Fibroblast of gingiva (primary cell): ENCODE measurements at regions not wholly inside any gene's neighbourhood (a gene's known extent, or its start where the extent isn't known, plus 50 kb on each side); places are given as distances from the start of the nearest gene placed in this dataset.

ENCODE experiments used
- DNase-seq: peaks from one replicate; pipeline ENCODE4 v3.0.0-alpha.2; 2011; ENCODE audit warnings: low read depth

DNA sequence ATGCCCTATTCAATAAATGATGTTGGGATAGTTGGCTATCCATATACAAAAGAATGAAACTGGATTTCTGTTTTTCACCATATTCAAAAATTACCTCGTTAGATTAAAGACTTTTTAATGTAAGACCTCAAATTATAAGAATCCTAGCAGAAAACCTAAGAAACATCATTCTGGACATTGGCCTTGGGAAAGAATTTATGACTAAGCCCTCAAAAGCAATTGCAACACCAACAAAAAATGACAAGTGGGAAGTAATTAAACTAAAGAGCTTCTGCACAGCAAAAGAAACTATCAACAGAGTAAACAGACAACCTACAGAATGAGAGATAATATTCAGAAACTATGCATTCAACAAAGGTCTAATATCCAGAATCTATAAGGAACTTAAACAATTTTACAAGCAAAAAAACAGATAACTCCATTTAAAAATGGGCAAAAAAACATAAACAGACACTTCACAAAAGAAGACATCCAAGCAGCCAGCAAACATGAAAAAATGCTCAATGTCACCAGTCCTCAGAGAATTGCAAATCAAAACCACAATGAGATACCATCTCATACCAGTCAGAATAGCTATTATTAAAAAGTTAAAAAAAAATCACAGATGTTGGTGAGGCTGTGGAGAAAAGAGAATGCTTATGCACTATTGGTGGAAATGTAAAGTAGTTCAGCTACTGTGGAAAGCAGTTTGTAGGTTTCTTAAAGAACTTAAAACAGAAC is 309.8 kb downstream of the AHR start:
- peak; percentile 71 for DNase-seq

- DNase-seq, result no peak
Measured at GRCh38 chr7:17611611-17612010, 313.2 kb downstream of the AHR start.

DNA sequence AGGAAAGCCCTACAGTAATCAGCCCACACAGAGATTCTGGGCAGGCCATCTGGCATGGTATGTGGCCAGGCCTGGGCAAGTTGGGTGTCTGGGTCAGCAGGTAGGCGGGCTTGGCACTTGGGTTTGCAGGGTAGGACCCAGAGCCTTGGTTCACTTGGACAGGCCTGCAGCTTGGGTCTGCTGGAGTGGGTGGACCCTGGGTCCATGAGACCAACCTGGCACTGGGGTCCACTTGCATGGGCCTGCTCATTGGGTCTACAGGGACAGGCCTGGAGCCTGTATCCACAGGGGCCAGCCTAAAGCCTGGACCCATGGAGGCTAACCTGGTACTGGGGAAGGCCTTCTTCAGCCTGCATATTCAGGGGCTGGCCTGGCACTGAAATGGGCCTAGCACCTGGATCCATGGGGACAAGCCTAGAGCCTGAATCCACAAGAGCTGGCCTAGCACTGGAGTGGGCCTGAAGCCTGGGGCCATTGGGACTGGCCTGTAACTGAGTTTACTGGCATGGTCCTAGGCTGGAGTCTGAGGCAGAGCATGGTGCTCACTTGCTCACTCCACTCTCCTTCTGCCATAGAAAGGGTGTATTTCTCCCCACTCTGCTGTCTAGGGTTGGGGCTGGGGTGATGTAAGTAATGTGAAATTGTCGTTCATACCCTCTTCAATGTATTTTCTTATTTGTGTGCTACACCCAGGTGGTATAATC is 315.0 kb downstream of the AHR start:
- DNase-seq, result no peak

- peak; percentile 6 for DNase-seq
Measured at GRCh38 chr7:17617380-17617779, 318.9 kb downstream of the AHR start.

DNA sequence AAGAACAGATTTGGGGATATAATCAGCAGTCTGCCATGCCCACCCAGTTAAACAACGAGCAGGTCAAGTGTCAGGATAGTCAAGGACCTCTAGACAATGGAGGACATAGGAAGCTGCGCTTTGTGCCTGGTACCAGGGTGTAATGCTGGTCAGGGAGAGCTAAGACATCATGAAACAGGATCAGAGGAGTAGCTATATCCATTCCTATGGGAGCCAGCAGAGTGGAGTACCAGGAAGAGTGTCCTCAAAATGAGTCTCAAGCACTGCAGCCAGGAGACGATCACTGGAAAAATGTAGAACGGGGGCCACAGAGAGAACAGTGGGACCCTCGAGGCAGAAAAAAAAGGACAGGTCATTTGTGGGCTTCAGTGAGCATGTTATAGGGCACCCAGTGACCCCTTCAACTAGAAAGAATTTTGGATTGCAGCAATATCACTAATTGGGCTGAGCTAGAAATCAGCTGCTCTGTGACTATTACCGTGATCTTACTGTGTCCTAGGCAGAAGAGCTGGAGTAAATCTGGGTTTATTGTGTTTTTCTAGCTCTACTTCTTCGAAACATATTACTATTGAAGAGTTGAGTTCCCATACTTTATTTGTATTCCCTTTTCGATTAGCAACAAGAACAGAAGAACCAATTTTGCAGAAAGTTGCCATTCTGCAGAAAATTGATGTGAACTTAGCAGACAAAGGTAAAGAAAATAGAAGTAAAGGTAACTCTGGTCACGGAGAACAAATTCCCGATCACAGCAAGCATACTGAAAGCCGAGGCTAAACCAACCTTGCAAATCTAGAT is 319.6 kb downstream of the AHR start:
- DNase-seq, result no peak

GRCh38 chr7:17618652-17618974 is 320.2 kb downstream of the AHR start:
- no peak for DNase-seq

DNA sequence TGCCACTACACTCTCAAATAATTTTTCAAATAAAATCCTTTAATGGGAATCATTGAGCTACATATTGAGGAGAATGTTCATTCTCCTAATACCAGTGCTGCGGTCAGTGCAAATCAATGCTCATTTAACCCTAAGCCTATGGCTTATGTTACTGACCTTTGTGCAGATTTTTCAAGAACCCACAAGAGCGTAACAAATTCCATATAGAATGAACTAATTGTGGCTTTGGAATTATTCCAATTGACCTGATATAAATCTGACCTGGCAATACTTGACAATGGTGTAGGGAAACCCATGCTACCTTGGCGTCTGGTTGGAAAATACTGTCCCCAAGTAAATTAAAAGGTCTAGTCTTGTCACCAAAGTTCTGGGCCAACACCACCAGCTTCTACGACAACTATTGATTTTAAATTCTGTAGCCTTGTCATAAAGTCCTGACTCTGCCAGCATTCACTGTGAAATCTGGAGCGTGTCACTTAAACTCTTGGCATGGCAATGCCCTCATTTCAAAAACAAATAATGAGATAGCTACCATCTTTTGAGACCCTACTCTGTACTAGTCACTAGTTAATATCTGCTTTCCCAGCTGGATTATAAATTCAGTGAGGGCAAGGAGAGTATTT is 320.9 kb downstream of the AHR start:
- no peak for DNase-seq

- no peak for DNase-seq
Measured at GRCh38 chr7:17620566-17620965, 319.7 kb downstream of the SNX13 start.

DNA sequence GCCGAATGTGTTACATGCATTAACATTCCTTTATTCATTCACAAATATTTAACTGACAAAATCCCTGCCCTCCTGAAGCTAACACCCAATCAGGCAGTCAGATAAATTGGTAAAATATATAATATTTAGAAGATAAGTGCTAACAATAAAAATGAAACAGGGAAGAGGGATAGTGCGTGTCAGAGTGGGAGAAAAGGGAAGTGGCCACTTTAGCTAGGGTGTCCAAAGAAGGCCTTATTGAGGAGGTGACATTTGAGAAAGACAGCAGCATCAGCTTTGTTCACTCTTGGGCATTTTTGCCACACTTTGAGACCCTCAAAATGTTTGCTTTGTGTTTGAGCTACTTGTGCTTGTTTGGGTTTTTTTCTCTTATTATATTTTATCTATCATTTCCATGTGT is 317.8 kb downstream of the SNX13 start:
- no peak for DNase-seq

- DNase-seq, result peak; percentile 23
Measured at GRCh38 chr7:17623546-17624185, 316.6 kb downstream of the SNX13 start.

- DNase-seq, result no peak
Measured at GRCh38 chr7:17624379-17624778, 315.9 kb downstream of the SNX13 start.

GRCh38 chr7:17625043-17625442 is 315.3 kb downstream of the SNX13 start:
- peak; percentile 61 for DNase-seq

- DNase-seq, result no peak
Measured at GRCh38 chr7:17626235-17626634, 314.1 kb downstream of the SNX13 start.

- no peak for DNase-seq
Measured at GRCh38 chr7:17631061-17631460, 309.2 kb downstream of the SNX13 start.

DNA sequence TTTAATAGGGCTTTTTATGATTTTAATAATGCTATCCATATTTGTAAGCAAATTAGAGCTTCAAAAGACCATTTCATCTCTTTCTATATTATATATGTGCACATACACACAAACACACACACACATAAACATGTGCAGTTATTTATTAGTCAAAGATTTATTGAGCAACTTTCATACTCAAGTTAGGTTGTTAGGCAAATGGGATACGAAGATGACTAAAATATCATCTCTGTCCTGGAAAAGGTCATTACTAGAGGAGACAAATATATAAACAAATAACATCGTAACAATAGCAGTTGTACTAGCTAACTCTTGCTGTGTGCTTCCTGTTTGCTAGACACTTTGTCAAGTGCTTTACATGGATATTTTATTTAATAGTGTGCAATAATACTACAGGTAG is 307.9 kb downstream of the SNX13 start:
- DNase-seq, result peak; percentile 72

- DNase-seq, result peak; percentile 65
Measured at GRCh38 chr7:17633067-17633466, 307.2 kb downstream of the SNX13 start.

GRCh38 chr7:17638727-17639126 is 301.6 kb downstream of the SNX13 start:
- DNase-seq, result no peak

DNA sequence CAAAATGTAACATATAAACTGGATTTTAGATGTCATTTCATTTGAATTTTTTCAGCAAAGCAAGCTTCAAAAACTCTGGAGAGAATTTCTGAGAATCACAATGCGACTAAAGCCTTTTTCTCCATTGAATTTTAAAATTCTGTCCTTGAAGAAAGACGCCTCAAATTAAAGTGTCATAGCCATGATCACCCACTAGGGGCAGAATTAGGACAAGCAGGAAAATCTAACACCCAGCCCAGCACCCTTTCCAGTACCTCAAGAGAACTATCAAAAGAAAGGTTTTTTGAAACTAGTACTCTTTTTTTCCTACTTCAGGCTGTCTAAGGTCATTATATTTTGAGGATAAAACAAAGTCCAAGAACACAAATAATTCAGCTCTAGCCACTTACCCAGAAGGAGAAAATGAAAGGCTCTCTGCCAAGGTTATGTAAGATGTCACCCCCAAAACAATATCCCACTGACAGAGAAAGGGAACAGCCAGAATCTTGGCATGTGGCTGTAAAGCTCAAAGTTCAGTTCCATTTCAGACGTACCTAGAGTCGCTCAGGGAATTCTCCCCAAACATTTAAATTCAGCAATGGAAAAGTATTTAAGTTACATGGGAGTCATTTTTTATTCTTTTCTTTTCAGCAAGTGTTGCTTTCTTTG is 299.4 kb downstream of the SNX13 start:
- peak; percentile 18 for DNase-seq

- no peak for DNase-seq
Measured at GRCh38 chr7:17645500-17645899, 294.8 kb downstream of the SNX13 start.

- peak; percentile 58 for DNase-seq
Measured at GRCh38 chr7:17646253-17646956, 293.9 kb downstream of the SNX13 start.

- peak; percentile 88 for DNase-seq
Measured at GRCh38 chr7:17651341-17651740, 289.0 kb downstream of the SNX13 start.
